Activated B cell treated with CpG ODN at 0.5 μM for 24 hours (primary cell): ENCODE measurements at regions not wholly inside any gene's neighbourhood (a gene's known extent, or its start where the extent isn't known, plus 50 kb on each side); places are given as distances from the start of the nearest gene placed in this dataset.

Experiments
- ATAC-seq: fragments of 200-7000 bp; cut with Tn5 transposase; one replicate; pipeline ENCODE4 v1.10.0; 2021; ENCODE audit warnings: low read depth, mild to moderate bottlenecking, moderate library complexity
- CTCF ChIA-PET: fragments of 350-600 bp; sonication (Branson Sonifier 250); formaldehyde crosslinking; loops from one replicate; lab custom pipeline; 2021; ENCODE audit warnings: antibody characterized with exemption; lab: Charles Lee
- POLR2A ChIA-PET: fragments of 350-600 bp; sonication (Branson Sonifier 250); formaldehyde crosslinking; loops from one replicate; lab custom pipeline; 2021; ENCODE audit warnings: antibody characterized with exemption; lab: Charles Lee
- DNase-seq: peaks from one replicate; pipeline ENCODE4 v3.0.0; 2022
- H3K27ac Mint-ChIP-seq: one replicate; pipeline ENCODE4 v1.8.0; 2020; ENCODE audit warnings: mixed read lengths
- H3K27me3 Mint-ChIP-seq: one replicate; pipeline ENCODE4 v1.8.0; 2021; ENCODE audit warnings: mixed read lengths
- H3K36me3 Mint-ChIP-seq: one replicate; pipeline ENCODE4 v1.8.0; 2021; ENCODE audit warnings: low read depth, mixed read lengths
- H3K4me1 Mint-ChIP-seq: one replicate; pipeline ENCODE4 v1.8.0; 2021; ENCODE audit warnings: mixed read lengths
- H3K4me3 Mint-ChIP-seq: one replicate; pipeline ENCODE4 v1.8.0; 2020; ENCODE audit warnings: mild to moderate bottlenecking, mixed read lengths
- H3K9me3 Mint-ChIP-seq: one replicate; pipeline ENCODE4 v1.8.0; 2020; ENCODE audit warnings: mixed read lengths
- intact Hi-C: fragments of 100-400 bp; cut with micrococcal nuclease; formaldehyde crosslinking; loops from one replicate; pipeline ENCODE4 v1.15.1; 2024
- TF ChIP-seq, protein P1 (sequence below): fragments of 200-600 bp; IDR thresholded peaks from one replicate; pipeline ENCODE4 v1.8.0; 2022; ENCODE audit warnings: antibody characterized with exemption, mild to moderate bottlenecking

DNA sequence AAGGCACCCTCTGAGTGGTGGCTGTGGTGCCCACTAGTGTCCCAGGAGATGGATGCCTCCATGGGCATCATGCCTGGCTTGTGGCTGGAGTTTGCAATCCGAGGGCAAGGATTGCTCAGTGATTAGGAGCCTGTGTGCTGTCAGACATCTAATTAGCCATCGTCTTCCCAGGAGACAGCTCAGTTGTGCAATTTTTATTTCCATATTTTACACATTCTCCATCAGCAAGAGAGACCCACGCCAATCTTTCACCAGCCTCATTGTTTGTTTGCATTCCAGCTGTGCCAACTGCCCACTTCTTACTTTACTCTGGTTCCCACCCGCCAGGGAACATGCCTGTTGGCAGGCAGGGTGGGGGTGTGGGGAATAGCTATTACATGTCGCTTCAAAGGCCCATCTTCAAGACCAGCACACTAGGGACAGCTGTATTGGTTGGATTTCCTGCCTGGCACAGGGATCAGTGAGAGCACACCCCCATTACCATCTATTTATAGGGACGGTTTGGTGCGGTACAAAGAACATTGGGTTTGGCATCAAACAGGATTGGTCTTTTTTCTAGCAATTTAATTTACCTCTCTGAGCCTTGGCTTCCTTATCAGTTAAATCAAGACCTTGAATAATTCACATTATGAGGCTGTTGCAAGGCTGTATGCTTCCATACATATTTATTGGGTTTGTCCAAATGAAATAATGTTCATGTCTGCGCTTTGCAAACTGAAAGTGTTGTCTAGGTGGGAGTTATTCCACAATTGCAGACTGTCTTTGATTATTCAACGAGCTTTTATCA is 80.7 kb upstream of the NAV2 start:
- Mint-ChIP-seq H3K36me3 (no peaks in the 10 kb centered on the region), H3K27ac (no peak overlapping the region), H3K4me1 (no peaks in the 10 kb centered on the region), H3K27me3 (peaks cover 6% of the 10 kb centered on the region), H3K9me3 (peaks cover 6% of the 10 kb centered on the region), H3K4me3 (no peak overlapping the region)
- DNase-seq = no peak
- CTCF ChIA-PET = no interaction called here
- intact Hi-C loops = no loop called here
- ATAC-seq = no peak
- TF ChIP-seq, protein P1, sequence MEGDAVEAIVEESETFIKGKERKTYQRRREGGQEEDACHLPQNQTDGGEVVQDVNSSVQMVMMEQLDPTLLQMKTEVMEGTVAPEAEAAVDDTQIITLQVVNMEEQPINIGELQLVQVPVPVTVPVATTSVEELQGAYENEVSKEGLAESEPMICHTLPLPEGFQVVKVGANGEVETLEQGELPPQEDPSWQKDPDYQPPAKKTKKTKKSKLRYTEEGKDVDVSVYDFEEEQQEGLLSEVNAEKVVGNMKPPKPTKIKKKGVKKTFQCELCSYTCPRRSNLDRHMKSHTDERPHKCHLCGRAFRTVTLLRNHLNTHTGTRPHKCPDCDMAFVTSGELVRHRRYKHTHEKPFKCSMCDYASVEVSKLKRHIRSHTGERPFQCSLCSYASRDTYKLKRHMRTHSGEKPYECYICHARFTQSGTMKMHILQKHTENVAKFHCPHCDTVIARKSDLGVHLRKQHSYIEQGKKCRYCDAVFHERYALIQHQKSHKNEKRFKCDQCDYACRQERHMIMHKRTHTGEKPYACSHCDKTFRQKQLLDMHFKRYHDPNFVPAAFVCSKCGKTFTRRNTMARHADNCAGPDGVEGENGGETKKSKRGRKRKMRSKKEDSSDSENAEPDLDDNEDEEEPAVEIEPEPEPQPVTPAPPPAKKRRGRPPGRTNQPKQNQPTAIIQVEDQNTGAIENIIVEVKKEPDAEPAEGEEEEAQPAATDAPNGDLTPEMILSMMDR = no peak
- POLR2A ChIA-PET = no interaction called here

DNA sequence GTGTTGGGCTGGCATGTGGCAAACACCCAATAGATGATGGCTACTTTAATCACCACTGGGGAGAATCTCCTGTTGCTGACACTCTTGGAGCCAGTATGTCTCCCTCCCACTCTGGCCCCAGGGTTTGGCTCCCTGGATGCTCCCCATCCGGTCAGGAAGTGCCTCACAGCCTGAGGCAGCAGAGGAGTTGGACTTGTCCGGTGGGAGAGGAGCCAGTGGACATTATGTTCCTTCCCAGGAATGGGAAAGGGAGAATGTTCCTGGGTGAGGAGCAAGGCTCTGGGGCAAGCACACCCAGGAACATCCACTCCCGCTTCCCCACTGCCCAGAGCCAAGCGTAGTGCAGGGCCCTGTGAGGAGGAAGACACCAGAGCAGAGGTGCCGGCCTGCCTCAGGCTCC is 84.6 kb upstream of the NAV2 start:
- TF ChIP-seq, protein P1 = no peak
- H3K4me3 Mint-ChIP-seq = no peak overlapping the region
- no peaks in the 10 kb centered on the region for H3K4me1 Mint-ChIP-seq
- no peak overlapping the region for H3K27ac Mint-ChIP-seq
- ATAC-seq (no peak), DNase-seq (no peak)
- H3K27me3 Mint-ChIP-seq = peaks cover 8% of the 10 kb centered on the region
- intact Hi-C loops = no loop called here
- H3K36me3 Mint-ChIP-seq = no peaks in the 10 kb centered on the region
- CTCF ChIA-PET = no interaction called here
- POLR2A ChIA-PET = no interaction called here
- peaks cover 10% of the 10 kb centered on the region for H3K9me3 Mint-ChIP-seq

DNA sequence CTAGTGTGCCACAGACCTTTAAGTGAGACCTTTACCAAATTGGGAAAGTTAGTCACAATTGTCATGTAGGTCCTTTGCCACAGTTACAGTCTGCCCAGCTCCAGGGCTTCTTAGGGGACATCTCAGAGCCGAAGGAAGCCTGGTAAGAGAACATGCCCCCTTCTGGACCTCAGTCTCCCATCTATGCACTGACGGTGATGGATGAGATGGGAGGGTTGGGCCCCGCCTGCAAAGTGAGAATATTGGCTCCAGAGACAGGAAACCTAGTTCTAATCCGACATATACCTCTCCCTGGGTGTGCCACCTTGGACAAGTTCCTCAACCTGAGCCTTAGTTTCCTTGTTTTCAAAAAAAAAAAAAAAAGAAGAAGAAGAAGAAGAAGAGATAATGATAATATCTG is 85.1 kb upstream of the NAV2 start:
- POLR2A ChIA-PET = no interaction called here
- Mint-ChIP-seq H3K36me3 (no peaks in the 10 kb centered on the region), H3K27ac (no peak overlapping the region), H3K9me3 (peaks cover 10% of the 10 kb centered on the region), H3K27me3 (peaks cover 8% of the 10 kb centered on the region), H3K4me3 (no peak overlapping the region), H3K4me1 (no peaks in the 10 kb centered on the region)
- intact Hi-C loops = no loop called here
- no peak for DNase-seq
- CTCF ChIA-PET = no interaction called here
- no peak for ATAC-seq
- TF ChIP-seq, protein P1 = no peak

DNA sequence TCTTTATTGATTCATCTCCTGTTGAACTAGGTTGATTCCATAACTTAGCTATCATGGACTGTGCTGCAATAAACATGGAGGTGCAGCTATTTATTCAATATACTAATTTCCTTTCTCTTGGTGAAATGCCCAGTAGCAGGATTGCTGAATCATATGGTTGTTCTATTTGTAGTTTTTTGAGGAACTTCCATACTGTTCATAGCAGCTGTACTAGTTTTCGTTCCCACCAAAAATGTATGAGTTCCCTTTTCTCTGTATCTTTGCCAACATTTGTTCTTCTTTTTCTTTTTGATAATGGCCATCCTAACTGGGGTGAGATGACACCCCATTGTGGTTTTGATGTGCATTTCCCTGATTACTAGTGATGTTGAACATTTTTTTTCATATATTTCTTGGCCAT is 87.2 kb upstream of the NAV2 start:
- TF ChIP-seq, protein P1 = no peak
- POLR2A ChIA-PET = no interaction called here

DNA sequence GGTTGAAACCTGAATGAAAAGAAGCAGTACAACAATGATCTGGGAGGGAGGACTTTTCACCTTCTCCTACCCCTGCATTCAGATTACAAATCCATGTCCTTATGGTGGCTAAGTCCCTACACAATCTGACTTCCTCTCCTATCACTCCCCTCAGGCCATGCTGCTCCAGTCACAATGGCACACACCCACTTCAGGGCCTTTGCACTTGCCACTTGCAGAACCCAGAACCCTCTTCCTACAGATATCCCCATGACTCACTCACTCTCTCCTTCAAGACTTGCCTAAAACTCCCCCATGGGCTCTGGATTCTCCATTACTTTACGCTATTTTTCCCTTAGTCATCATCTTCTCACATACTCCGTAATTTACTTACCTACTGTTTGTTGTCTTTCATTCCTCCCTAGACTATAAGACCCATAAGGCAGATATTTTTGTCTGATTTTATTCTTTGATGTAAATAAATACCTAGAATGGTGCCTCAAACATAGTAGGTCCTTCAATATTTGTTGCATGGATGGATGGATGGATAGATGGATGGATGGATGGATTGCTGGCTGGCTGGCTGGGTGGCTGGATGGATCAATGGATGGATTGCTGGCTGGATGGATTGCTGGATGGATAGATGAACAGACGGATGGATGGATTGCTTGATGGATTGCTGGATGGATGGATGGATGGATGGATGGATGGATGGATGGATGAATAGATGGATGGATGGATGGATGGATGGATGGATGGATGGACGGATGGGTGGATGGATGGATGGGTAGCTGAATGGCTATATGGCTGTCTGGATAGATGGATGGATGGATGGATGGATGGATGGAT is 94.7 kb upstream of the NAV2 start:
- CTCF ChIA-PET = no interaction called here
- POLR2A ChIA-PET = no interaction called here
- Mint-ChIP-seq H3K27me3 (no peaks in the 10 kb centered on the region), H3K36me3 (no peaks in the 10 kb centered on the region), H3K9me3 (no peaks in the 10 kb centered on the region), H3K27ac (no peak overlapping the region), H3K4me3 (no peak overlapping the region), H3K4me1 (no peaks in the 10 kb centered on the region)
- TF ChIP-seq, protein P1 = no peak
- ATAC-seq = no peak
- DNase-seq = no peak
- intact Hi-C loops = no loop called here

More for the DNA sequence above, 87.2 kb upstream of the NAV2 start:
- no peaks in the 10 kb centered on the region for H3K36me3 Mint-ChIP-seq
- DNase-seq = no peak
- no peaks in the 10 kb centered on the region for H3K4me1 Mint-ChIP-seq
- no peak for ATAC-seq
- H3K27me3 Mint-ChIP-seq = peaks cover 5% of the 10 kb centered on the region
- CTCF ChIA-PET = no interaction called here
- H3K9me3 Mint-ChIP-seq = peaks cover 10% of the 10 kb centered on the region
- H3K27ac Mint-ChIP-seq = no peak overlapping the region
- no peak overlapping the region for H3K4me3 Mint-ChIP-seq
- intact Hi-C loops = no loop called here
